ENCODE measurements at regions not wholly inside any gene's neighbourhood (a gene's known extent, or its start where the extent isn't known, plus 50 kb on each side); places are given as distances from the start of the nearest gene placed in this dataset.

GRCh38 chr16:66083171-66083570 lies 283.3 kb upstream of the CDH5 start:
- no peak for TF ChIP-seq CTCF (IDR thresholded peaks at IDR 0.05; ENCODE audit: control extremely low read depth in 1 of 3, insufficient read depth in 1 of 3, low read depth in 1 of 3, low read length in 3 of 3)
- no peak for TF ChIP-seq JUN (IDR thresholded peaks at IDR 0.05; ENCODE audit: low read depth, low read length)
- no peak for TF ChIP-seq POLR2AphosphoS5 (IDR thresholded peaks at IDR 0.05; ENCODE audit: low read depth, low read length)

All from H1 (cell line).